Nephron (organoid): ENCODE measurements at regions not wholly inside any gene's neighbourhood (a gene's known extent, or its start where the extent isn't known, plus 50 kb on each side); places are given as distances from the start of the nearest gene placed in this dataset.
A peak's percentile ranks its signal among the peaks of the same experiment; 100 is the strongest.

ENCODE experiments used
- H3K27ac Mint-ChIP-seq, 3 experiments: 2 replicates each; pipeline ENCODE4 v1.8.0; 2020; ENCODE audit warnings: mixed read lengths in 3 of 3, mild to moderate bottlenecking in 2 of 3, moderate library complexity in 1 of 3
- H3K27me3 Mint-ChIP-seq: 2 replicates; pipeline ENCODE4 v1.8.0; 2021; ENCODE audit warnings: low read depth, mild to moderate bottlenecking, moderate library complexity, mixed read lengths
- H3K36me3 Mint-ChIP-seq: 2 replicates; pipeline ENCODE4 v1.8.0; 2020; ENCODE audit warnings: low read depth, mixed read lengths
- H3K4me1 Mint-ChIP-seq: 2 replicates; pipeline ENCODE4 v1.8.0; 2020; ENCODE audit warnings: mixed read lengths
- H3K4me3 Mint-ChIP-seq, 3 experiments: 2 replicates each; pipeline ENCODE4 v1.8.0; 2020; ENCODE audit warnings: mild to moderate bottlenecking in 3 of 3, mixed read lengths in 3 of 3, moderate library complexity in 2 of 3
- H3K9me3 Mint-ChIP-seq: 2 replicates; pipeline ENCODE4 v1.8.0; 2020; ENCODE audit warnings: mixed read lengths
- TF ChIP-seq, protein P1 (sequence below), 3 experiments: fragments of 200-600 bp; sonication (generic); IDR thresholded peaks; one replicate each; pipeline ENCODE4 v1.5.0; 2021; ENCODE audit warnings: antibody characterized with exemption in 3 of 3; ENCODE audit not compliant: unreplicated experiment in 3 of 3

DNA sequence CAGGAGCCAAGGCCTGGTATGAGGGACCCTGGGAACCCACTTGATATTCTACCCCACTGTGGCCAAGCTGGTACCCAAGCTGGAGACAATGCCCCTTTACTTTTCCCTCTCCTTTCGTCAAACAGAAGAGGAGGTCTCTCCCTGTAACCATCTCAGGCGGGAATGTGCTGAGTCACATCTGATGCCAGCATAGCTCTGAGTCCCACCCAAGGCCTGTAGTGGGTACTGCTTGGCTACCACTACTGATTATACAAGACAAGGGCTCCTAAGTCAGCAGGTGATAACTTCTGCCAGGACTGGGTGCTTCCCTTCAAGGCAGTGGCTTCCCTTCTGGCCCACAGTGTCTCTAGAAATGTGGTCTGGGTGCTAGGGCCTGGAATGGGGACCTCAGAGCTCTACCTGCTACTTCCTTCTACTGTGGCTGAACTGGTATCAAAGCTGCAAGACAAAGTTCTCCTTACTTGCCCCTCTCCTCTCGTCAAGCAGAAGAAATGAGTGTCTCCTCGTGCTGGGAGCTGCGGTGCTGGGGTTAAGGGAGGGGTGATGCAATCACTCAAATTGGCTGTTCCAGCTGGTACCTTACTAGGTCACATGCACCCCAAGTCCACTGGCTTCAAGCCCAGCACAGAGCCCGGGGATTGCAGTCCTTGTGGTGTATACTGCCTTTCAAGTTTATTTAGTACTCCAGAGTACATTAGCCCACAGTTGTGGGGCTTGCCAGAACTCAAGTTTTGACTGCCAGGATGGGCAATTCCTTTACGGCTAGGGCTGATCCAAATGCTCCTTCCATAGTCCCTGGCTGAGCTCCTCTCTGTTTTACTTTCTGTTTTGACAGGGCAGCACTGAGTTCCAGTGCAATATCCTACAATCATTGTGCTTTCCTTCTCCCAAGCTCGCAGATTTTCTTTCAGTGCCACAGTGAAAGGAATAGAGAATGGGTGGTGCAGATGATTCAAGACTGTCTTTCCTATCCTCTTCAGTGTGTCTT, 419.7 kb upstream of the CNTN5 start:
- H3K4me3 Mint-ChIP-seq: no peak overlapping the region
- no peaks in the 10 kb centered on the region for H3K36me3 Mint-ChIP-seq
- H3K9me3 Mint-ChIP-seq: peaks cover 4% of the 10 kb centered on the region
- no peaks in the 10 kb centered on the region for H3K4me1 Mint-ChIP-seq
- TF ChIP-seq, protein P1, sequence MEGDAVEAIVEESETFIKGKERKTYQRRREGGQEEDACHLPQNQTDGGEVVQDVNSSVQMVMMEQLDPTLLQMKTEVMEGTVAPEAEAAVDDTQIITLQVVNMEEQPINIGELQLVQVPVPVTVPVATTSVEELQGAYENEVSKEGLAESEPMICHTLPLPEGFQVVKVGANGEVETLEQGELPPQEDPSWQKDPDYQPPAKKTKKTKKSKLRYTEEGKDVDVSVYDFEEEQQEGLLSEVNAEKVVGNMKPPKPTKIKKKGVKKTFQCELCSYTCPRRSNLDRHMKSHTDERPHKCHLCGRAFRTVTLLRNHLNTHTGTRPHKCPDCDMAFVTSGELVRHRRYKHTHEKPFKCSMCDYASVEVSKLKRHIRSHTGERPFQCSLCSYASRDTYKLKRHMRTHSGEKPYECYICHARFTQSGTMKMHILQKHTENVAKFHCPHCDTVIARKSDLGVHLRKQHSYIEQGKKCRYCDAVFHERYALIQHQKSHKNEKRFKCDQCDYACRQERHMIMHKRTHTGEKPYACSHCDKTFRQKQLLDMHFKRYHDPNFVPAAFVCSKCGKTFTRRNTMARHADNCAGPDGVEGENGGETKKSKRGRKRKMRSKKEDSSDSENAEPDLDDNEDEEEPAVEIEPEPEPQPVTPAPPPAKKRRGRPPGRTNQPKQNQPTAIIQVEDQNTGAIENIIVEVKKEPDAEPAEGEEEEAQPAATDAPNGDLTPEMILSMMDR (IDR thresholded peaks at IDR 0.05; ENCODE audit: unreplicated experiment in 3 of 3): no peak
- no peaks in the 10 kb centered on the region for H3K27me3 Mint-ChIP-seq
- H3K27ac Mint-ChIP-seq: no peak overlapping the region

DNA sequence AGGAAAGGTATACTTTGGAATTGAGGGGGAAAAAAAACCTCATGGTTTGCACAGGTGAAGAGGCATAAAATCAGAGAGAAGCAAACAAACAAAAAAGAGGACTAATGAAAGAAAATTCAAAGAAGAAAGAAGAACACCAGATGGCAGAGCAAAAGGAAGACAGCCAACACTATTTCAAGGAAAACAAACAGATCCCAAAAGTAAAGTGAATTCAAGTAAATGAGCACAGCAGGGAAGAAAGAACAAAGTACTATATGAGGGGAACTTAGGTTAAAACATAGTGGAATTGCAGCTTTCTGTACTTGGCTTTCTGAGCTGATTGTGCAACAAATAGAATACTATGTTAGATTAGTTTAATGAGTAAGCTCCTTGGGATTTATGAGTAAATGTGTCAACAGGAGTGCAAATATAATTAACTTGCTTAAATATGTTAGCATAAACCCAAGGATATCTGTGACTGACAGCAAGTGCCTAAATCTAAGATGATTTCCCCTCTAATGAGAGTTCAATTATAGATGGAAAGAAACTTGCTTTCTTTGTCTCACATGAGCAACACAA, 404.6 kb upstream of the CNTN5 start:
- Mint-ChIP-seq H3K4me3 (no peak overlapping the region), H3K27ac (peak overlapping the region in 1 of 3 experiments; percentile 56), H3K36me3 (no peaks in the 10 kb centered on the region), H3K27me3 (peaks cover 4% of the 10 kb centered on the region), H3K9me3 (peaks cover 25% of the 10 kb centered on the region), H3K4me1 (no peaks in the 10 kb centered on the region)
- TF ChIP-seq, protein P1 (IDR thresholded peaks at IDR 0.05; ENCODE audit: unreplicated experiment in 3 of 3): no peak

DNA sequence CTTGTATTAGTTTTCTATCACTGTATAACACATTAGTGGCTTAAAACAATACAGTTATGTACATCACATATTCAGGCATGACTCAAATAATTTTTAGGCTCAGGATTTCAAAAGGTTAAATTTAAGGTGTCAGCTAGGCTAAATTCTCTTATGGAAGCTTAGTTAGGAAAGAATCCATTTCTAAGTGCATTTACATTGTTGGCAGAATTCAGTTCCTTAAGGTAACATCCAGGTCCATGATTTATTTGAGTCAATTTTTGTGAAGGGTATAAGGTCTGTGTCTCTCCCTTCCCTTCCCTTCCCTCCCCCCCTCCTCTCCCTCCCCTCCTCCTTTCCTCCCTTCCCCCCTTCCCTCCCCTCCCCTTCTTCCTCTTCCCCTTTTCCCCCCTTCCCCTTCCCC, 399.0 kb upstream of the CNTN5 start:
- no peak overlapping the region for H3K27ac Mint-ChIP-seq
- TF ChIP-seq, protein P1 (IDR thresholded peaks at IDR 0.05; ENCODE audit: unreplicated experiment in 3 of 3): no peak
- H3K36me3 Mint-ChIP-seq: no peaks in the 10 kb centered on the region

DNA sequence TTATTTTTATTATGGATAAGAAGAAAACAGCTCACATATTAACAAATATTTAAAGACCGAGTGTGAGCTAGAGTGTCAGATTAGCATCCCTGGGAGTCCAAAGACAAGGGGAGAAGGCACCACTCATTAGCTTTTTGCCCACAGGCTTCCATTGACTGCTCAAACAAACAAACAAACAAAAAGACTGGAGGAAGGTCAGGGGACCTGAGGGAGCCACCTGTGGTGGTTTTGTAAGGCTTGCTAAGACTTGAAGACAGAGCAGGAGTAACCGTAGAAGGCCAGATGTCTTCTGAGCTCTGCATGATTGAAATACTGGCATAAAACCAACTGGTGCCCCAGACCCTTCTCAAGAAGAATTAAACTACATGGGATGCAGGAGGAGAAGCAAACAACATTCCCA, 395.2 kb upstream of the CNTN5 start:
- H3K4me3 Mint-ChIP-seq: no peak overlapping the region

More for the DNA sequence above, 399.0 kb upstream of the CNTN5 start:
- H3K27me3 Mint-ChIP-seq: no peaks in the 10 kb centered on the region
- H3K9me3 Mint-ChIP-seq: peaks cover 28% of the 10 kb centered on the region
- H3K4me3 Mint-ChIP-seq: no peak overlapping the region
- H3K4me1 Mint-ChIP-seq: no peaks in the 10 kb centered on the region

DNA sequence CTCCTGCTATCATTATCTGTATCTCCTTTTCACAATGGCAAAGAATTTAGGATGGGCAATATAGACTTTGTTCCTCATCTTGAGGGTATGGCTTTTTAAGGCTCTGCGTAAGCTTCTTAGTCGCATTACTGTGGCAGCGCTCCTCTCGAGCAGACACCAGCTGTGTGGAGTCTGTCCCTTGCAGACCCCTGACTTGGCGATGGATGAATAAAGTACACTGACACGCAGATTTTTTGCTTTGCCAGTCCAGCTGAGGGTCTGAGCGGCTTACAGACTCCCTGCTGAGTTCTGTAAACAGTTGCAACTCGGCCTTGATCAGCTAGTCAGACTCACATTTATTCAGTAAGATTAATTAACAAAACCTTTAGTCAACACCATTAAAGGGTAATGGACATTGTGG, 390.0 kb upstream of the CNTN5 start:
- Mint-ChIP-seq H3K27ac (no peak overlapping the region), H3K27me3 (no peaks in the 10 kb centered on the region), H3K36me3 (no peaks in the 10 kb centered on the region), H3K4me1 (no peaks in the 10 kb centered on the region), H3K9me3 (peaks cover 5% of the 10 kb centered on the region), H3K4me3 (no peak overlapping the region)
- TF ChIP-seq, protein P1 (IDR thresholded peaks at IDR 0.05; ENCODE audit: unreplicated experiment in 3 of 3): no peak

More for the DNA sequence above, 395.2 kb upstream of the CNTN5 start:
- Mint-ChIP-seq H3K27ac (no peak overlapping the region), H3K36me3 (no peaks in the 10 kb centered on the region), H3K9me3 (peaks cover 13% of the 10 kb centered on the region), H3K27me3 (no peaks in the 10 kb centered on the region), H3K4me1 (no peaks in the 10 kb centered on the region)
- TF ChIP-seq, protein P1 (IDR thresholded peaks at IDR 0.05; ENCODE audit: unreplicated experiment in 3 of 3): no peak
